Spleen (tissue), 11 donors: ENCODE measurements at regions not wholly inside any gene's neighbourhood (a gene's known extent, or its start where the extent isn't known, plus 50 kb on each side); places are given as distances from the start of the nearest gene placed in this dataset.
"Not testable (repeated sequence)": the region's sequence is repeated elsewhere in the genome, so short reads cannot be mapped to it uniquely, and the experiment has no call there.

Experiments used
- DNase-seq: peaks from one replicate; pipeline ENCODE4 v3.0.0-alpha.2; 2020
- H3K27ac ChIP-seq, 8 donors: fragments of 200-600 bp; sonication (generic) in 7 of 8; 1 replicate in 4 of 8; 2 replicates in 4 of 8; pipeline versions ENCODE4 v1.5.0 to v1.8.0; 2016 to 2021; ENCODE audit warnings: inconsistent platforms in 4 of 8, mild to moderate bottlenecking in 4 of 8, moderate library complexity in 1 of 8
- H3K27me3 ChIP-seq, 7 donors: fragments of 200-600 bp; sonication (generic) in 6 of 7; replicated peaks in 1 of 7; 1 replicate in 4 of 7; 2 replicates in 3 of 7; pipeline versions ENCODE4 v1.5.0 to v1.8.0; 2016 to 2021; ENCODE audit warnings: inconsistent platforms in 3 of 7, mild to moderate bottlenecking in 1 of 7
- H3K36me3 ChIP-seq, 6 donors: fragments of 200-600 bp; sonication (generic) in 5 of 6; 1 replicate in 4 of 6; 2 replicates in 2 of 6; pipeline versions ENCODE4 v1.5.0 to v1.8.0; 2016 to 2021; ENCODE audit warnings: inconsistent platforms in 2 of 6
- H3K4me1 ChIP-seq, 6 donors: fragments of 200-600 bp; sonication (generic) in 5 of 6; 1 replicate in 3 of 6; 2 replicates in 3 of 6; pipeline versions ENCODE4 v1.5.0 to v1.8.0; 2016 to 2021; ENCODE audit warnings: inconsistent platforms in 3 of 6
- H3K4me3 ChIP-seq, 8 donors: fragments of 200-600 bp; sonication (generic) in 7 of 8; 1 replicate in 4 of 8; 2 replicates in 4 of 8; pipeline versions ENCODE4 v1.5.0 to v1.8.0; 2016 to 2021; ENCODE audit warnings: inconsistent platforms in 4 of 8, mild to moderate bottlenecking in 4 of 8, moderate library complexity in 2 of 8
- H3K9me3 ChIP-seq, 8 donors: fragments of 200-600 bp; sonication (generic) in 7 of 8; 1 replicate in 4 of 8; 2 replicates in 4 of 8; pipeline versions ENCODE4 v1.5.0 to v1.8.0; 2016 to 2021; ENCODE audit warnings: inconsistent platforms in 4 of 8
- CTCF ChIP-seq, 11 experiments: fragments of 200-600 bp in 7 of 11; fragments of 450-650 bp in 4 of 11; sonication (generic) in 4 of 11; IDR thresholded peaks in 8 of 11; conservative IDR thresholded peaks in 3 of 11; 1 replicate in 7 of 11; 2 replicates in 4 of 11; pipeline versions ENCODE4 v1.4.0 to v1.8.0; 2016 to 2021; ENCODE audit warnings: antibody characterized with exemption in 11 of 11, inconsistent platforms in 4 of 11, mild to moderate bottlenecking in 1 of 11
- POLR2A ChIP-seq, 3 donors: fragments of 450-650 bp; IDR thresholded peaks; one replicate each; pipeline ENCODE4 v1.5.1; 2017; ENCODE audit warnings: antibody characterized with exemption in 3 of 3, mild to moderate bottlenecking in 1 of 3
- POLR2AphosphoS5 ChIP-seq, 3 donors: sonication (generic); formaldehyde crosslinking; IDR thresholded peaks; one replicate each; pipeline ENCODE4 v1.5.1; 2017; ENCODE audit warnings: antibody characterized with exemption in 3 of 3
- WGBS, 5 donors: extraction: QIAGEN DNeasy Blood & Tissue Kit in 3 of 5; methylation state at CpG; one replicate each; pipeline versions ENCODE4 v1.1.5 to v1.1.7; 2013 to 2018; 5-methylcytosine and 5-hydroxymethylcytosine counted together
- intact Hi-C: fragments of 100-400 bp; cut with DNase I; formaldehyde crosslinking; loops from one replicate; pipeline ENCODE4 v1.15.0; 2023; ENCODE audit warnings: low total_unique reads
- donor health status: healthy with polysubstance abuse.
- donor health status: DM: no; HTN: no; CAD: no; lungs with moderate emphysema.
- donor health status: DM: no; HTN: no; CAD: no.
- donor health status: Bipolar disorder and iron deficiency.
- donor health status: healthy.
- donor health status: DM: no; HTN: no; CAD: no.
- donor health status: DM: yes; HTN: yes; CAD: no.

DNA sequence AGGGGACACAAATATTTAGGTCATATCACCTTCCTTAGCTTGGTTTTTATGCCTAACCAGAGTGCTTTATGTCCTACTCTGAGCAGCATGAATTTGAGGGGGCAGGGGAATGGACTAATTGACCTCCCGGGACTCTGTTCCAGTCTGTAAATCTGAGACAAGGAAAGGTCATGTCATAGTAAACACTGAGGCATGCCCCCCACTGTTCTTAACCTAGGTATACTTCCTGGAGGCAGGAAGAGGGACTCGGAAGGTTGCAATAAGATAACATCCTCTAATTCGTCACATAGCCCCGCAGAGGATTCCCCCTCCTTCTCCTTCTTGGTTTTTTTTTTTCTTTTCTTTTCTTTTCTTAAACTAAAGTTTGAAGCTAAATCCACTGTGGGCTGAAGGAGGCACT is 540.3 kb upstream of the CADM1 start:
- H3K9me3 ChIP-seq, result no peaks in the 10 kb centered on the region
- WGBS, 5 donors, result 48 to 63% (median 54%) methylated on average over 4 of the region's 4 CpGs
- H3K27me3 ChIP-seq, result no peaks in the 10 kb centered on the region
- no peaks in the 10 kb centered on the region for H3K36me3 ChIP-seq
- H3K4me3 ChIP-seq, result no peak overlapping the region
- H3K4me1 ChIP-seq, result no peaks in the 10 kb centered on the region
- TF ChIP-seq CTCF (IDR thresholded peaks at IDR 0.05 in 8 of 11, conservative IDR thresholded peaks at IDR 0.05 in 3 of 11) (no peak), POLR2AphosphoS5 (IDR thresholded peaks at IDR 0.05) (no peak), POLR2A (IDR thresholded peaks at IDR 0.05) (no peak)
- H3K27ac ChIP-seq, result no peak overlapping the region
- no peak for DNase-seq
- intact Hi-C loops, result no loop called here

DNA sequence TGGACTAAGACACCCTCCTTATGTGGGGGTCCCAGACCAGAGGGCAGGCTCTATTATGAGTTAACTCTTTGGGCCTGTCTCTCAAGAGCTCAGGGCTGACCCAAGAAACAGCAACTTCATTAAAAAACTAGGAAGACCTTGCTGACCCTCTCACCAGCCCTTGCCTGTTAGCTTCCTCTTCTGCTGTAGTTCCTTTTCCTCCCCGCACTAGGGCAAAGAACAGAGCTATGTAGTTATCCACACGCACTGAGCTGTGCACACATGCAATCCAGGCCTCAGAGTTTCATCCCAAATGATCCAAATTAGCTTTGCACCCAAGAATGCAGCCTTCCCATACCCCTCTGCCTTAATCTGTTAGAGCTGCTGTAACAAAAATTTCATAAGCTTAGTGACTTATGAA is 539.6 kb upstream of the CADM1 start:
- H3K27ac ChIP-seq, result no peak overlapping the region
- no peak for DNase-seq
- H3K4me3 ChIP-seq, result no peak overlapping the region
- intact Hi-C loops, result no loop called here
- TF ChIP-seq CTCF (IDR thresholded peaks at IDR 0.05 in 8 of 11, conservative IDR thresholded peaks at IDR 0.05 in 3 of 11), result no peak
- TF ChIP-seq POLR2A (IDR thresholded peaks at IDR 0.05), result no peak
- no peak for TF ChIP-seq POLR2AphosphoS5 (IDR thresholded peaks at IDR 0.05)
- H3K36me3 ChIP-seq, result no peaks in the 10 kb centered on the region
- H3K9me3 ChIP-seq, result no peaks in the 10 kb centered on the region
- 12 to 26% (median 20%) methylated on average over 2 of the region's 2 CpGs for WGBS, 5 donors
- H3K4me1 ChIP-seq, result no peaks in the 10 kb centered on the region
- no peaks in the 10 kb centered on the region for H3K27me3 ChIP-seq

DNA sequence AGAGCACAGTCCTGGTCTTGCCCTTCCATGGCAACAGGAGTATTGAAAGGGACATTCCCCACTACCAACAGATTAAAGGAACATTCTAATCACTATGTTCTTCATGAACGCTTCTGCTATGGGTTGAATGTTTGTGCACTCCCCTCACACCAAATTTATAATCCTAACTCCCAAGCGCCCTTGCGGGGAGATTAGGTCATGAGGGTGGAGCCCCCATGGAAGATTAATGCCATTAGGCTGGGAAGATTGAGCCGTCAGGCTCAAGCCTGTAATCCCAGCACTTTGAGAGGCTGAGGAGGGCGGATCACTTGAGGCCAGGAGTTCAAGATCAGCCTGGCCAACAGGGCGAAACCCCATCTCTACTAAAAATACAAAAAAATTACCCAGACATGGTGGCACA is 538.8 kb upstream of the CADM1 start:
- H3K27me3 ChIP-seq, H3K27ac ChIP-seq, H3K9me3 ChIP-seq, H3K36me3 ChIP-seq, DNase-seq, intact Hi-C loops, H3K4me3 ChIP-seq, H3K4me1 ChIP-seq: not testable (repeated sequence)
- 85 to 98% (median 91%) methylated on average over 6 of the region's 6 CpGs for WGBS, 5 donors

- TF ChIP-seq POLR2A (IDR thresholded peaks at IDR 0.05) (no peak), POLR2AphosphoS5 (IDR thresholded peaks at IDR 0.05) (no peak), CTCF (IDR thresholded peaks at IDR 0.05 in 8 of 11, conservative IDR thresholded peaks at IDR 0.05 in 3 of 11) (no peak)
- H3K27me3 ChIP-seq, result no peaks in the 10 kb centered on the region
- no peaks in the 10 kb centered on the region for H3K36me3 ChIP-seq
- intact Hi-C loops, result no loop called here
- DNase-seq, result no peak
- H3K4me1 ChIP-seq, result no peaks in the 10 kb centered on the region
- no peak overlapping the region for H3K4me3 ChIP-seq
- H3K9me3 ChIP-seq, result no peaks in the 10 kb centered on the region
- H3K27ac ChIP-seq, result no peak overlapping the region
- WGBS, 5 donors, result 85 to 95% (median 90%) methylated on average over 4 of the region's 4 CpGs
Observed at GRCh38 chr11:116042146-116042545, 537.9 kb upstream of the CADM1 start.

DNA sequence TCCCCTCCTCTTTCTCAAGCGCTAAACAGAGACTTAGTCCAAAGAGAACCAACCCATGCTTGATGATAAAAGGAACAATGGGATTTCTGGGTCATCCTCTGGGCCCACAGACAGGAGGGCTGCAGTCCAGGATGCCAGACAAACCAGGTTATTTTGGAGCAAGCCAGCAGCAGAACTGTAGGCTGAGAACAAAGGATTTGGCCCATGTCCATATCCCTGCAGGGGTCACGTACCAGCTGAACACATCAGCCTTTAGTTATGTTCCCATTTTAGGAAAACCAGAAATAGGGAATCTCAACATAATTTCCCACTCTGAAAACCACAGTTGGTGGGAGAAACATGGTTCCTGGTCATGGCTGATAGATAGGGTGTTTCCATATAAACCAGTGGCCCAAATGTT is 533.6 kb upstream of the CADM1 start:
- Histone ChIP-seq H3K27me3 (no peaks in the 10 kb centered on the region), H3K4me3 (no peak overlapping the region), H3K4me1 (no peaks in the 10 kb centered on the region), H3K27ac (no peak overlapping the region), H3K36me3 (no peaks in the 10 kb centered on the region), H3K9me3 (no peaks in the 10 kb centered on the region)
- TF ChIP-seq POLR2AphosphoS5 (IDR thresholded peaks at IDR 0.05) (no peak), CTCF (IDR thresholded peaks at IDR 0.05 in 8 of 11, conservative IDR thresholded peaks at IDR 0.05 in 3 of 11) (no peak), POLR2A (IDR thresholded peaks at IDR 0.05) (no peak)
- 57 to 75% (median 67%) methylated on average over 2 of the region's 2 CpGs for WGBS, 5 donors
- no peak for DNase-seq
- intact Hi-C loops, result no loop called here
